ENCODE measurements at regions not wholly inside any gene's neighbourhood (a gene's known extent, or its start where the extent isn't known, plus 50 kb on each side); places are given as distances from the start of the nearest gene placed in this dataset.

- TF ChIP-seq CTCF (IDR thresholded peaks at IDR 0.05) (no peak), POLR2A (IDR thresholded peaks at IDR 0.05) (no peak), EP300 (IDR thresholded peaks at IDR 0.05) (no peak), POLR2AphosphoS5 (IDR thresholded peaks at IDR 0.05) (no peak)
These were observed 214.1 kb downstream of the FAM76B start for GRCh38 chr11:95575517-95575916.
